ENCODE measurements at regions not wholly inside any gene's neighbourhood (a gene's known extent, or its start where the extent isn't known, plus 50 kb on each side); places are given as distances from the start of the nearest gene placed in this dataset.
"Not testable (repeated sequence)": the region's sequence is repeated elsewhere in the genome, so short reads cannot be mapped to it uniquely, and the experiment has no call there.

- Histone ChIP-seq H3K4me3 (no peak overlapping the region), H3K27ac (no peak overlapping the region)
- TF ChIP-seq CTCF (IDR thresholded peaks at IDR 0.05): no peak
- no peak for DNase-seq (ENCODE audit: low spot score)
Measured at GRCh38 chr11:82038154-82038553, 695.5 kb downstream of the FAM181B start.

DNA sequence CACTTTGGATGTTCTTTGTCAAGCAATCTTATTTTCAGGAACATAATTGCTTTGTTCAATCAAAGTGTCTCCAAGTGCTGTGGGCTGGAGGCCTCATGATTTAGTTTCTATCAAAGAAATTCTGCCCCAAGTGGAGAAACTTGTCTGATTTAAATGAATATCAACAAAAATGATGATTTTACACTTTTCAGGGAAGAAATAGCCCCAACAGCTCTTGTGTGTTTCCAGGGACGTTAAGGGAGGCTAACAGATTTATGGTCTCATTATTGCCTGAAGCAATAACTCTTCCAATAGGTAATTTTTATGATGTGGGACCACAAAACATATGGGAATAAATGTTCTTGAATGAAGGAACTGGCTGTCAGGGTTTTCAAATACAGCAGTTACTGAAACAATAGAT lies 699.1 kb downstream of the FAM181B start:
- Histone ChIP-seq H3K27ac (no peak overlapping the region), H3K4me3 (no peak overlapping the region)
- no peak for DNase-seq (ENCODE audit: low spot score)
- no peak for TF ChIP-seq CTCF (IDR thresholded peaks at IDR 0.05)

- DNase-seq (ENCODE audit: low spot score): not testable (repeated sequence)
Measured at GRCh38 chr11:82027335-82027734, 706.3 kb downstream of the FAM181B start.

DNA sequence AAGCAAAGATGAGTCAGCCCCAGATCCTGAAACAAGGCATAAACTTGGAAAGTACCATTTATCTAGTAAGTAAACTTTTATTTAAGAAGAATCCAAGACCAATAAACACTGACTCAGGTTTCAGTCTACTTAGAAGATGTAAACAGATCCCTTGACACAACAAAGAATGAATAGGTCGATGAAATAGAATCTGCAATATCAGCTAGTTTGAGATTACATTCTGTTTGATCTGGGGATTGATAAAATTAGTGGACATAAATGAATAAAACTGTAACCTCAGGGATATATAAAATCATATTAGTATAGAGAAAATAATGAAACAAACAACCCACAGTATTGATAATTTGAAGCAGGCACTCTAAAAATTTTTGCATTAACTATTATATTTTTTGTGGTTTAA lies 708.9 kb downstream of the FAM181B start:
- DNase-seq (ENCODE audit: low spot score): no peak
- no peak overlapping the region for H3K27ac ChIP-seq
- no peak overlapping the region for H3K4me3 ChIP-seq
- no peak for TF ChIP-seq CTCF (IDR thresholded peaks at IDR 0.05)

More at GRCh38 chr11:82027335-82027734, 706.3 kb downstream of the FAM181B start:
- not testable (repeated sequence) for H3K4me3 ChIP-seq, H3K27ac ChIP-seq

DNA sequence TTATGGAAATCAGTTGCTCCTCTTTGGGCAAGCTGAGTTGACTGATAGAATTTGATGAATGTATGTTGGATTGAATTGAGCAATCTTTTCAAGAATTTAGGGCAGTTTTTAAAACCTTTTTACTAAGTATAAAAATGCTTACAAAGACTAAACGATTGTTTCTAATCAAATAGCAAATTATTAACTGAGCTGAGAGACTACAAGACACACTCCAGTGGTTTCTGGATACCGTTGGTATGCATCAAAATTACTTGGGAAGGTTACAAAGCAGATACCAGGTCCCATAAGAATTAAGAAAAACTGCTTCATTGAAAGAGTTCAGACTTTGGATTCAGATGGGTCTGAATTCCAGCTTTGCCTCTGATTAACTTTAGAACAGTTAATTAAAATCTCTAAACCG lies 721.4 kb downstream of the FAM181B start:
- TF ChIP-seq CTCF (IDR thresholded peaks at IDR 0.05): no peak
- no peak overlapping the region for H3K4me3 ChIP-seq
- no peak for DNase-seq (ENCODE audit: low spot score)
- no peak overlapping the region for H3K27ac ChIP-seq

DNA sequence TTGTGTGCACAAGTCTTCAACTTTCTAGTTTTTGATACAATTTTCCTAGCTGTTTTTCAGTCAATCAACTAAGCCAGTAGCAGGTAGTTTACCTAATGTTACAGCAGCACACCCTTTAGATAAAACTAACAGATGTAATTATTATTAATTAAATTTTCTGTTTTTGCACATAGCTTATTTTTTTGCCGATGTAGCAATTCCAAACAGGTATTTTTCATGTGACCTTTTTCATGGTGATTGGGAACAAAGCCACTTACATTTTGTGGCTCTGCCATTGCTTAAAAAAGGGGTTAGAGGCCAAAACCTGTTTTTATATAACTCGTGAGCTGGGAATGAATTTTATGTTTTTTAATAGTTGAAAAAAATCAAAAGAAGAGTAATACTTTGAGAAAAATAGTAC lies 724.5 kb downstream of the FAM181B start:
- Histone ChIP-seq H3K27ac (no peak overlapping the region), H3K4me3 (no peak overlapping the region)
- no peak for DNase-seq (ENCODE audit: low spot score)
- TF ChIP-seq CTCF (IDR thresholded peaks at IDR 0.05): no peak

- DNase-seq (ENCODE audit: low spot score): no peak
- Histone ChIP-seq H3K27ac (no peak overlapping the region), H3K4me3 (no peak overlapping the region)
- no peak for TF ChIP-seq CTCF (IDR thresholded peaks at IDR 0.05)
Measured at GRCh38 chr11:82007521-82007920, 726.1 kb downstream of the FAM181B start.

All from coronary artery (tissue), 2 donors.